Endothelial cell of umbilical vein (primary cell): ENCODE measurements at regions not wholly inside any gene's neighbourhood (a gene's known extent, or its start where the extent isn't known, plus 50 kb on each side); places are given as distances from the start of the nearest gene placed in this dataset.

Source experiments
- FOS ChIP-seq: IDR thresholded peaks from 2 replicates; pipeline ENCODE4 v1.6.1; 2011; ENCODE audit warnings: mild to moderate bottlenecking, low read length, moderate library complexity, borderline replicate concordance; ENCODE audit not compliant: insufficient read depth
- MYC ChIP-seq: IDR thresholded peaks from one replicate; pipeline ENCODE4 v1.6.1; 2011; ENCODE audit warnings: mild to moderate bottlenecking, low read depth, low read length
- POLR2A ChIP-seq: IDR thresholded peaks from 2 replicates; pipeline ENCODE4 v1.6.1; 2012; ENCODE audit warnings: low read depth, mild to moderate bottlenecking, control low read depth, low read length
- POLR2AphosphoS5 ChIP-seq: IDR thresholded peaks from 2 replicates; pipeline ENCODE4 v1.6.1; 2012; ENCODE audit warnings: low read depth, mild to moderate bottlenecking, control low read depth, low read length, moderate library complexity; ENCODE audit not compliant: insufficient read depth
- TF ChIP-seq, protein P1 (sequence below), 2 donors: IDR thresholded peaks; 1 replicate in 1 of 2; 2 replicates in 1 of 2; pipeline ENCODE4 v1.5.1; 2011; ENCODE audit warnings: low read length in 2 of 2, mild to moderate bottlenecking in 2 of 2, moderate library complexity in 2 of 2, control low read depth in 1 of 2, inconsistent platforms in 1 of 2, low read depth in 1 of 2; ENCODE audit not compliant: insufficient read depth in 1 of 2; ENCODE audit errors: extremely low read depth in 1 of 2
- TF ChIP-seq, protein P2 (sequence below): IDR thresholded peaks from 2 replicates; pipeline ENCODE4 v1.6.1; 2011; ENCODE audit not compliant: insufficient read depth, insufficient read length

DNA sequence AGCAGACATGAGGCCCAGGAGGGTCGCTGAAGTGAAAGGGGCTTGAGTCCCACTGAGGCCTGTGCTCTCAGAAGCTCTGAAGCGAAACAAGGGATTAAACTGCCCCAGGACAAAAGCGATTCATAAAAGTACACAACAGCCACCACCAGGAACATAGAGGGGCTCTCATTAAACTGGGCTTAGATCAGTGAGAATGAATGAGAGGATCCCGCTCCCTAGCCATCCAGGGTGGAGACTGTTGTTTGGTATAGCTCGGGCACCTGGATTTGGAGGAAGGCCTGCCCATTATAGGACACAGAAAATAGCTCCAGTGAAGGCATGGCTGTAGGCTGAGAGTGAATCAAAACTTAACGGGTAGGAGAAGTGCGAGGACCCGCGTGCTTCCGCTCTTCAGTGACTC, 91.6 kb upstream of the TAB2 start:
- TF ChIP-seq, protein P1, sequence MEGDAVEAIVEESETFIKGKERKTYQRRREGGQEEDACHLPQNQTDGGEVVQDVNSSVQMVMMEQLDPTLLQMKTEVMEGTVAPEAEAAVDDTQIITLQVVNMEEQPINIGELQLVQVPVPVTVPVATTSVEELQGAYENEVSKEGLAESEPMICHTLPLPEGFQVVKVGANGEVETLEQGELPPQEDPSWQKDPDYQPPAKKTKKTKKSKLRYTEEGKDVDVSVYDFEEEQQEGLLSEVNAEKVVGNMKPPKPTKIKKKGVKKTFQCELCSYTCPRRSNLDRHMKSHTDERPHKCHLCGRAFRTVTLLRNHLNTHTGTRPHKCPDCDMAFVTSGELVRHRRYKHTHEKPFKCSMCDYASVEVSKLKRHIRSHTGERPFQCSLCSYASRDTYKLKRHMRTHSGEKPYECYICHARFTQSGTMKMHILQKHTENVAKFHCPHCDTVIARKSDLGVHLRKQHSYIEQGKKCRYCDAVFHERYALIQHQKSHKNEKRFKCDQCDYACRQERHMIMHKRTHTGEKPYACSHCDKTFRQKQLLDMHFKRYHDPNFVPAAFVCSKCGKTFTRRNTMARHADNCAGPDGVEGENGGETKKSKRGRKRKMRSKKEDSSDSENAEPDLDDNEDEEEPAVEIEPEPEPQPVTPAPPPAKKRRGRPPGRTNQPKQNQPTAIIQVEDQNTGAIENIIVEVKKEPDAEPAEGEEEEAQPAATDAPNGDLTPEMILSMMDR (IDR thresholded peaks at IDR 0.05; ENCODE audit: extremely low read depth in 1 of 2, insufficient read depth in 1 of 2, low read depth in 1 of 2, low read length in 2 of 2) = no peak
- TF ChIP-seq POLR2A (no peak), FOS (no peak), POLR2AphosphoS5 (no peak), MYC (no peak)
- TF ChIP-seq, protein P2, sequence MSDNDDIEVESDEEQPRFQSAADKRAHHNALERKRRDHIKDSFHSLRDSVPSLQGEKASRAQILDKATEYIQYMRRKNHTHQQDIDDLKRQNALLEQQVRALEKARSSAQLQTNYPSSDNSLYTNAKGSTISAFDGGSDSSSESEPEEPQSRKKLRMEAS = no peak
